DMS79 (cell line): ENCODE measurements at regions not wholly inside any gene's neighbourhood (a gene's known extent, or its start where the extent isn't known, plus 50 kb on each side); places are given as distances from the start of the nearest gene placed in this dataset.

Experiments
- DNase-seq: peaks from one replicate; lab custom pipeline; 2025; lab: John Stamatoyannopoulos, UW

DNA sequence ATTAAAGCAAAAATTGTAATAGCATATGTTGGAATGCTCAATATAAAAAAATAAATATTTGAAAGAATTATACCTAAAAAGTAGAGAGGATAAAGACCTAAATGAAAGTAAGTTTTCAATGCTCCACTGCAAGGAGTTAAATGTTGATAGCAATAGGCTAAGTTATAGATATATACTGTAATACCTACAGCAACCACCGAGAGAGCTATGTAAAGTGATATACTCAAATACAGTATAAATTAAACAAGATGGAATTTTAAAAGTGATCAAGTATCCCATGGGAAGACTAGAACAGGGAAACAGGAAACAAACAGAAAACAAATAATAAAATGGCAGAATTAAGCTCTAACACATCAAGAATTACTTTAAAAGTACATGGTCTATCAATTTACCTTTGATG is 73.9 kb downstream of the CASP3 start:
- DNase-seq: no peak

DNA sequence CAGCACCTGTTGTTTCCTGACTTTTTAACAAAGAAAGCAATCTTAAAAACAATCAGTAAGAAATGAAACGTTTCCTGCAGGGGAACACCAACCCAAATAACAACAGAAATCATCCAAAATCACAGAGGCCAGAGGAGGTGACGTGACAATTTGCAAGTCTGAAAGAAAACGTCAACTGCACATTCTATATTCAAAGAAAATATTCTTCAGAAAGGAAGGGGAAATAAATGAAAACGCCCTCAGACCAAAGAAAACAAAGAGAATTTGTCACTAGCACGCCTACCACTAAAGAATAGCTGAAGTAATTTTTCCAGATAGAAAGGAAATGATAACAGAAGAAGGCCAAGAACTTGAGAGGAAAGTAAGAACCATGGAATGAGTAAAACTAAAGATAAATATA is 74.4 kb downstream of the CASP3 start:
- DNase-seq: no peak

DNA sequence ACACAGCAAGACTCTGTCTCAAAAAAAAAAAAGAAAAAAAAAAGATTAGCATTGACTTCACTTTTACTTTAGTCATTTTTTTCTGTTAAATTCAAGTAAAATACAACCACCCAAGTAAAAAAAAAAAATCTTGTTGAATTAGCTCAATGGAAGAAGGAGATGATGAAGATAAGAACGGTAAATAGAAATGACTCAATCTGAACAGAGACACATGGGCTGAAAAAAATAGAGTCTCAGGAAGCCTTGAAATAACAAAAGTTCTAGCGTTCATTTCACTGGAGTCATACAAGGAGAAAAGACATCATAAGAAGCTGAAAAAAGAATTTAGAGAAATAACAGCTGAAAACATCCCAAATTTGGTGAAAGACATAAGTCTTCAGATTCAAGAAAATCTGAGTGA is 75.5 kb downstream of the CASP3 start:
- no peak for DNase-seq

DNA sequence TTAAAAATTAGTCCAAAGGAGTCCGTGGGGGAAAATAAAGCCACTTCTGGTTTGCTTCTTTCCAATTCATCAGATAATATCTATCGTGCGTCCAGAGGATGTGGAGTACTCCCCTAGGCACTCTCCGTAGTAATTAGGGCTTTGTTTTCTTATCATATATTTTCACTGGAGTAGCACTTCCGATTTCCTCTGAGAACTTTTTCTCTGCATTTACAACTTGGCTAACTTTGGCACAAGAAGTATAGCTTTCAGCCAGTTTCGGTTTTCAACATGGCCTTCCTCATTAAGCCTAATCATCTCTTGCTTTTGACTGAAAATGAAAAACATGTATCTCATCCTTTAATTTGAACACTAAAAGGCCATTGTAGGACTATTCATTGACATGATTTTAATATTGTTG is 80.5 kb downstream of the CASP3 start:
- no peak for DNase-seq

DNA sequence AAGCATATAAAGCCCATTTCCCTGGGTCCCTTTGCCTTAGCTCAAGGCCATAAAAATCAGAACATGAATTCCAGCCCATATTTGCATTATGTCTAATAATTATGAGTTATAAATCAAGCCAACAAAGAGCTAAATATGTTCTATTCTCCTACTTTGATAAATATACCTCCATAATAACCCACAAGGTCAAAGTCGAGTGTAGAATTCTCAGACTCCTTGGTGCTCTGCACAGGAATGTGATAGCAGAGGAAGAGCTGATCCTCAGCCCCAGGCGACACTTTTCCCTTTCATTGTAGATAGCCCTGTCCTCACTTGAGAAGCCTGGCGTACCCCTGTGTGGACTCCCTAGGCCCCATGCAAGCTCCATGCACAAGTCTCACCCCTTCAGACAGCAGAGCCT is 85.6 kb downstream of the CASP3 start:
- no peak for DNase-seq

DNA sequence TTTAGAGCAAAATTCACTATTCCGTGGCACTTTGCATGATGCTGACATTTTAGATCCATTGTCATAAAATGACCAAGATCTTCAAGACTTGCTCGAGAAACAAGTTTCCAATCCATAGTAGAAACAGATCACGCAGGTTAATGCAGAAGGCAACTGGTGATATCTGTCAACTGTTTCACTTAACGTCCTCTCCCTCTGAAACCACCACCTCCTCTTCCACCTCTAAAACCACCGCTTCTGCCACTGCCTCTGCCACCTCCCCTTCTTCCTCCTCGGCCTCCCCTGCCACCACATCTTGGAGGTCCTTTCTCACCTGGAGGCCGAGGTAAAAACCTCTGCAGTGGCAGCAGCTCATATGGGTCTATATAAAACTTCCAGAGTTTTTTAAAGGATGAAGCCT is 84.6 kb upstream of the IRF2 start:
- DNase-seq: no peak

DNA sequence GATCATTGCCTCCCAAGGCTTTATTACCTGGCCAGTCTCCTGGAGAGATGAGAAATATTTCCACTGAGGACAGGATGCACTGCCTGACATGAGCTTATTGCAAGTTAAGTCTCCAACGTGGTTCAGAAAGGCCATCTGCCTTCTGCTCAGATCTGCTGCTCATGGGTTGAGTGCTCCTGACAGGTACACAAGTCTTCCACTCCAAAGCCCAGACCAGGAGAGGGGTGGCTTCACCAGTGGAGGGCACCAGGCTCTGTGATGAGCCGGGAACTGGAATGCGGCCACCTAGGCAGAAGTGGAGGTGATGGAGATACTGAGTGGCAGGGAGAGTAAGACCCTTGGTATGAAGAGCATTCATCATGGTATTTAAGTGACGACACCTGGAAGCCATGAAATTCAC is 79.5 kb upstream of the IRF2 start:
- no peak for DNase-seq

DNA sequence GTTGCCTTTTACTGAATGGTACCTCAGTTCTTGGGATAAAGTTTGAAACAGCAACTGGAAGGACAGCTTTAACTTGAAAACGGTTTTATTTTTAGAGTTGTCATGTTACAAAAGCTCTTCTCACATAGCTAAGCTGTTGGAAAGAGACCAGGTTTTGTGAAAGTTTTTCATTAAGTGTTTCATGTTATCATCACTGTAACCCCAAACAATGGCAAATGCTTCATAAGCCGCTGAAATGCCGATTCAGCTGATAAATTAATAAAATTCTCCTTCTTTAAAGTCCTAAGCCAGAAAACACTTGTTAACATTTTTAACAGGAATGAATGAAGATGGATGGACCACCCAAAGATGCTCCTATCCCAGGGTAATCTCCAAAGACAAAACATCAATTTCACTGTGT is 76.1 kb upstream of the IRF2 start:
- DNase-seq: no peak

DNA sequence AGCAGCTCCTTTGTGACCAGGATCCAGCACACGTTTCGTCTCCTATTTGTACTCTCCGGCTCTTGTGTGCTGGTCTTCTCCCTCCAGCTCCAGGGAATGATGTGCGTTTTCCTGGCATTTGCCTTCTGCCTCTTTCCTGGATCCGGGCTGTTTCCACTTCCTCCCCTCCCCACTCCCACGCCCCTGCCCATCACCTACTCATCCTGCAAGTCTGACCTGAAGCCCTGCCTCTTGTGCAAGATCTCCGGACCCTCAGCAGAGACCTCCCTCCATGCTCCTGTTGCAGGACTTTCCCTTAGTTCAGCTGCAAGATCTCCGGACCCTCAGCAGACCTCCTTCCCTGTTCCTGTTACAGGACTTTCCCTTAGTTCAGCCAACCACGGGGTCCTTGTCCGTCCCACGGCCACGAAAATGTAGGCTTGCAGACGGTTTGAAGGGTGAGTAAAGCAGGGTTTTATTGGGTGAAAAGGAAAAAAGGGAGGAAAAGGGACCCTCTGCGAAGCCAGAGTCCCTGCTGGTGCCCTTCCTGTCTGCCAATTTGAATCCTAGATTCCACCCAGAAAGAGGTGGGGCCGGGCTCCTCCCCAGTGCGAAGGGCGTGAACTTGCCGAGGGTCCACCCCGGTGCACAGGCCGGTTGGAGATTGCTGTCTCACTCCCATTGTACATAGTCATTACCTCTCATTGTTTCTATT is 74.4 kb upstream of the IRF2 start:
- DNase-seq: no peak

DNA sequence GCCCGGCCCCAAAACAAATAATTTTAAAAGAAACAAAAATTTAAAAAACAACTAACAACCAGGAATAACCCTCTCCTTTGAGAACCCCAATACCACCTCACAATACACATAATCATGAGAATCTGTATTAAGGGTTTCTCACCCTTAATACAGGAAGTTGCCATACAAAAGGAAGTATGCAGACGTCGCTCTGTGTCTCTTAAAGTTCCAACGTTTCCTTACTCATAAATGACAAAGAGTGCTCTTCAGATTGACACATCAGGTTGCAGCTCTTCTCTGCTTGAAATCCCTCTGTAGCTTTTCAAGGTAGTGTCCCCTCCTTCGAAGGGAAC is 73.9 kb upstream of the IRF2 start:
- no peak for DNase-seq

DNA sequence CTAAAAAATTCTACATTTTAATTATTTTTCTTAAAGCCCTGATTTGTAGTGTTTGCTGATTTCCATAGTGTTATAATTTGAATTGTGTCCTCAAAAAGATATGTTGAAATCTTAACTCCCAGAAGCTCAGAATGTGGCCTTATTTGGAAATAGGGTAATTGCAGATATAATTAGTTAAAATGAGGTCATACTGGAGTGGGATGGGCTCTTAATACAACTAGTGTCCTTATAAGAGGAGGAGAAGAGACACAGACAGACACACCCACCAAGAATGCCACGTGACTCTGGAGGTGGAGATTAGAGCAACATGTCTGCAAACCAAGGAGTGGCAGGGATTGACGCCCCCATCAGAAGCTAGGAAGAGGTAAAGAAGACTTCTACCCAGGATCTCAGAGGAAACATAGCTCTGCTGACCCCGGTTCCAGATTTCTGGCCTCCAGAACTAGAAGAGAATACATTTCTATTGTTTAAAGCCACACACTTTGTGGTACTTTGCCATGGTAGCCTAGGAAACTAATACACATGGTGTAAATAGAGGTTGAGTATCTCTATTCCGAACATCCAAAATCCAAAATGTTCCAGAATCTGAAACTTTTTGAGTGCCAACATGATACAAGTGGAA is 70.5 kb upstream of the IRF2 start:
- no peak for DNase-seq

DNA sequence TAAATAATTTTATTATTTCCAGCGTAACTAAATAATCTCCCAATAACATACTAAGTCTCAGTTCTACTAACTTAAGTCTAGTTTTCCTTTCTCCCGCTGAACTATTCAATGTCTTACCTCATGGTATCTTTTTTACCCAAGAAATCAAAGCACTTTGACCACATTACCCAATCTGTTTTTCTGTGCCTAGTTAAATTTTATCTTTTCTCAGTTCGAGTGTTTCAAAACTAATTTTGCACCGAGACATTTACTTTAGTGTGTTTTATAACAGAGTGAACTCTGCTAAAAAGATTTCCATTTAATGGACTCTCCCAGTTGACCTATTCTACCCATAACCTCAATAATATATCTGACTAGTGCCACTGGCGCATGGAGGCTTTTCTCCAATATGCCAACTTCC is 67.6 kb upstream of the IRF2 start:
- DNase-seq: no peak

DNA sequence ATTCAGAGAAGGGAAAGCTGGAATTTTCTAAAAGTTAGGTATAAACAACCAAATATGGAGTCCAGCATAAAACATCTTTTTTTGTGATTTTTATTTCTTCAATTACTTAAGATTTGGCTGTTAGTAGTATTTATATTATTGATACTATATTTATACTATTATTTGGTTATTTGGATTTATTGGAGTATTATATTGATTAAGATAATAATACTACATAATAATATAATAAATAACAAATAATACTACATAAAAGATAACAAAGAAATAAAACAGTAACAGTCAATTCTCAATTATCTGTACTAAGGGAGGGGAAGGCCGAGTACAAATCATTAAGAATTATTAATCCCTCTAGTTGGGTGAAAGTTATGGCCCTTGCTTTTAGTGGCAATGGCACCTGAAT is 66.0 kb upstream of the IRF2 start:
- no peak for DNase-seq

DNA sequence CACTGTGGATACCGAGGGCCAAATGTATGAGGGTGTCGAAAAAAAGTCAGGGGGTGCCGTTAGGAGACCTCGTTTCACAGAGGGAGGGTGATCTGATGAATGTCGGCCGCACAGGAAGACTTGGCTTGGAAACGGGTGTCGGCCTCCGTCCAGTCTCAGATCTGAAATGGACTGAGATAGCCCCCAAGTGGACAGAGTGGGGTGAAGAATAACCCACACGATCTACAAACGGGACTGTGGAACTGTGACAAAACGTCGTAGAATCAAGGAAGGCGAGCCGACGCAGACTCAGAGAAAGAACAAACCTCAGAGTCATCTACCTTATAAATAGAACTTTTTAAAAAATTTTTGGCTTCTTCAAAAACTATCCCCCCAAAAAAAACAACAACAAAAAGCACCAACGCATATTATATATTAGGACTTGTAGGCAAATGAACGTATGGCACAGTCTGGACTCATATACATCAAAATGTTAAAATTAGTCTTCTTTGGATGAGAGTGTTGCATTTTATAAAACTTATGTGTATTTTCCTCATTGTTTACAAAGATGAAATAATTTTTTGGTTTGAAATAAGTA is 63.8 kb upstream of the IRF2 start:
- DNase-seq: peak; percentile 41

DNA sequence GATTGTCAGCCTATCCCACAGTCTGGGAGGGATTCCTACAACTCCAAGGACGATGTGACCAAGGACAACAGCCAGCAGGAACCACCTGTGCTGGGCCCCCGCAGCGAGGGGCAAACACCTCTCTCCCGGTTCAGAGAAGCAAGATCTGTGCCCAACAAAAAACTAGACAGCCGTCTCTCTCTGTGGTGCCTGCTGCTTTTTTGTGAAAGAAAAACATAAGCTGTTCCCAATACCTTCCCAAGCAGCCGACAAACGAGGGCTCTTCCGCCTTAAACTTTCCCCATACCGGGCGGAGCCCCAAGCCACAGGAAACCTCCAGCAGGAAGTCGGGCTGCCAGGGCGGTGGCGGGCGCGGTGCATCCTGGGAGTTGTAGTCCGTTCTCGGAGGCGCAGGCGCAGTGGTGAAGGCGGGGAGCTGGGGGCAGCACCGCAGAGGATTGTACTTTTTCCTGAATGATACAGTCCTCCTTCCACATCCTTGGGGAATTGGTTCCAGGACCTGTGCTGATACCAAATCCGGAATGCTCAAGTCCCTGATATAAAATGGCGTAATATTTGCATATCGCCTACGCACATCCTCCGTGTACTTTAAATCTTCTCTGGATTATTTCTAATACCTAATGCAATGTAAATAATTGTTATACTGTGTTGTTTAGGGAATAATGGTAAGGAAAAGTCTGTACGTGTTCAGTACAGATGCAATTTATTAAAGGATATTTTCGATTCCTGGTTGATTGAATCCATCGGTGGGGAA is 63.1 kb upstream of the IRF2 start:
- DNase-seq: peak; percentile 73

DNA sequence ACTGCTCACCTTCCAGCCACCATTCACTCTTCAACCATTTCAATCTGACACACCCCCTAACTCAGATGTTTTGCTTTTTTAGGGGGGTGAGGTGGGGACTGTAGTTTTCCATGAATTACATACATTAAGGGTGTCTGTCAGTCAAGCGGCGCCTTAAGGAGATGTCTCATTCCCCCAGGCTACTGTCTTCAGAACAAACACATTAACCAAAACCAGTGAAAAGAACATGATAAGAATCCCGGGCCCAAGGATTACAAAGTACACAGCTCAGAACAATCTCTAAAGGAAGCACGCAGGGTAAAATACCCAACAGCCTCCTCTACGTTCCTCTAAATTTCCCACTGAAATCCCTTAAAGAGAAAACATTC is 62.5 kb upstream of the IRF2 start:
- no peak for DNase-seq

DNA sequence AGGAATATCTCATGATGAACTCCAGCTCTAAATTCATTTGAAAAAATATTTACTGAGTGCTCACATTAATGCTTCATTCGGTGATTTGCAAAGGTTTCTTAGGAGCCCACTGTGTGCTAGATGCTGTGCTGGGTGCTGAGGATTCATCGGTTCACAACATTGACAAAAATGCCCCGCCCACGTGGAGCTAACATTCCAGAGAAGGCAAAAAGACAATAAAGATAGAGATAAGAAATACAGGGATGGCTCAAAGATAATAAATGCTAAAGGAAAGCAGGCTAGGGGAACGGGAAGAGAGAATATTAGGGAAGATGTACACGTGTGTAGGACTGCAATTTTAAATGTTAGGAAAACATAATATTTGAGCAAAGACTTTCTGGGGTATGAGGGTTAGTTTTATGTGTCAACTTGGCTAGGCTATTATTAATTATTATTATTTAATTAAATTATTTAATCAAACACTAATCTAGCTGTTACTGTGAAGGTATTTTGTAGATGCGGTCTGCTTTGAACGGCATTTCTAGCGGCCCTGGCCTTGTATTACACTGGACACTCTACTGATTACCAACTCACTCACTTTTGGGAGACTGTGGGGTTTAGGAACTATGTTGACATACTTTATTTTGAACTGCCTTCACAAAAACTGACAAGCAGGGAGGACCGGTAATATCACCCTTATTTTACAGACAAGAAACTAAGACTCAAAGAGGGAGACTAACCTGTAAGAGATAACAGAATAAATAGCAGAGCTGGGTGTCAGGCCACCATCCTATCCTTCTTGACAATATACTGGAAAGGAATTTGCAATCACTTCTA is 61.9 kb upstream of the IRF2 start:
- no peak for DNase-seq

DNA sequence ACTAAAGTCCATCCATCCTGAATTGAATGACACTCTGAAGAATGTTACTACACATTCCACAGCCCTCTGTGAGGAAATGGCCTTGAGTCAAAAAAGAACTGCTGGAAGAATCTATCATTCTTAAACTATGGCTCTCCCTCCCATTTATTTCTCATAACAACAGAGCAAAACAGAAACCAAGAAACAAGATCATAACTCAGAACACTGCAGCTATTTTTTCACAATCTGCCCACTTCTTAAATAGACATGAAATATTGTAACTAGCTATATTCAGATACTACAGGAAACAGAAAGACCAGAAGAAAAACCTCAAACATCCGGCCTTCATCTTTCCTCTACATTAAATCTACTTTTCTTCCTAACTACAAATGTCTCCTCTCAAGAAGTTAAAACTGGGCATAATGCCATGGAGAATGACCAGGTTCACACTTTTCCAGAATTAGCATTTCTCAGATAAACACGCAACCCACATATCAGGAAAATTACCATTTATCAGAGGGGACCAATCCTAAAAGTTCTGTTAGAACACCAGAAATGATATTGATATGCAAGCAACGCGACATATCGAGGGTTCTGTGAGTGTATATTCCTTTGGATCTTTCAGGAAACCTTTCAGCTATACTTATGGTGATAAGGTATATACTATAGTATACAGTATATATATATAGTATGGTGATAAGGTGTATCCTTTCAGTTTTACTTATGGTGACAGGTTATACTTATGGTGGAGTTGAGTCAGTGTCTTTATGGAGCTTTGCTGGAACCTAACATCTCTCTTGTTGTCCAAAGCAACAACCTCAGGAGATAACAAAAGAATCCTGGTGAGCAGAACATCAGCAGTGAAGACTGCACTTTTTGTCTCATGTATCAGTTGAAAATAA is 60.4 kb upstream of the IRF2 start:
- no peak for DNase-seq

DNA sequence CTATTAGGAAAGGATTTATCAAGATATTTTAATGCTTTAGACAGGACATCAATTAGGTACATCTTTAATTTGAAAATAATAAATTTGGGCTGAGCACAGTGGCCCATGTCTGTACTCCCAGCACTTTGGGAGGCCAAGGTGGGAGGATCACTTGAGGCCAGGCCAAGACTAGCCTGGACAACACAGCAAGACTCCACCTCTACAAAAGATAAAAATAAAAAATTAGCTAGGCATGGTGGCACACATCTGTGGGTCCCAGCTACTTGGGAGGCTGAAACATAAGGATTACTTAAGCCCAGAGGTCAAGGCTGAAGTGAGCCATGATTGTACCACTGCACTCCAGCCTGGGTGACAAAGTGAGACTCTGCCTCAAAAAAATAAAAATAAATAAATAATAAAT is 59.6 kb upstream of the IRF2 start:
- DNase-seq: no peak

DNA sequence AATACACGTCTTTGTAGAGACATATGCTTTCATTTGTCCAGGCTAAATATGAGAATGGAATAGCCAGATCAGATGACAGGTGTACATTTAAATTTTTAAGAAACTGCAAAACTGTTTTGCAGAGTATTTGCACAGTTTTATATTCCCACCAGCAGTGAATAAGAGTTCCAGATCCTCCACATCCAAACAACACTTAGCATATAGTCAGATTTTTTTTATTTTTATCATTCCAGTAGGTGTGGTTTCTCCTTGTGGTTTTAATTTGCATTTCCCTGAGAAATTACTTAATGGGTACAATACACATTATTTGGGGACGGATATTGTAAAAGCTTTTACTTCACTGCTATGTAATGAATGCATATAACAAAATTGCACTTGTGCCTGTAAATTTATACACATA is 56.7 kb upstream of the IRF2 start:
- no peak for DNase-seq

DNA sequence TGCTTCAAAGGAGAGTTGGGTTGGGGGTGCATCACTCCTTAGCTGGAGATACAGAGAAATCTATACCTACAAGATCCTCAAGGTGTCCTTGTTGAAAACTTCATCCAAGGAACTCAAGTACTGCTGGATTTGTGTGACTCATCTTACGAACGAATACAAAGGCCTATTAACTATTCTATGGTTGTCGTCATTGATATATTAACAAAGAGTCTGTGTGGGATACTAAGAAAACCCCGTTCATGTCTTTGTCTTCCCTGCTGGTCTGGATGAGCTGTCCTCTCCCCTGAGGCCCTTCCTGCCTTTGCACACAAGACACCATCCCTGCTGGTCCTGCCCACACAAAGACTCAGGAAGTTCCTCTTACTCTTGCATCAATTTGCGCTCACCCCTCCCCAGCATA is 54.9 kb upstream of the IRF2 start:
- DNase-seq: no peak

DNA sequence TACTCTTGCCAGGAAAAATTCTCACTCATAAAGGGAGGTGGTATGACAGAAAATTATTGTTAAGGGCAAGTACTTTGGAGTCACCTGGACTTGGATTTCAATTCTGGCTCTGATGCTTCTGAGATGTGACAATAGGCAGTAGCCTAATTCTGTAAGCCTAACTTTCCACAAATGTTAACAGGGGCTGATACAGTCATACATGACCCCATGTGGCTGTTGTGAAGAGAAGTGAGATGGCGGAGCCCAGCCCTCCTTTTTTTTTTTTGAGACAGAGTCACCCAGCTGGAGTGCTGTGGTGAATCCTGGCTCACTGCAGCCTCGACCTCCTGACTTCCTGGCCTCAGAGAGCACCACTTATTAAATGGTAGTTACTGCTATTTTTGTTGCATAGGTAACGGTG is 54.4 kb upstream of the IRF2 start:
- DNase-seq: no peak
